ENCODE measurements at regions not wholly inside any gene's neighbourhood (a gene's known extent, or its start where the extent isn't known, plus 50 kb on each side); places are given as distances from the start of the nearest gene placed in this dataset.
"Not testable (repeated sequence)": the region's sequence is repeated elsewhere in the genome, so short reads cannot be mapped to it uniquely, and the experiment has no call there.

DNA sequence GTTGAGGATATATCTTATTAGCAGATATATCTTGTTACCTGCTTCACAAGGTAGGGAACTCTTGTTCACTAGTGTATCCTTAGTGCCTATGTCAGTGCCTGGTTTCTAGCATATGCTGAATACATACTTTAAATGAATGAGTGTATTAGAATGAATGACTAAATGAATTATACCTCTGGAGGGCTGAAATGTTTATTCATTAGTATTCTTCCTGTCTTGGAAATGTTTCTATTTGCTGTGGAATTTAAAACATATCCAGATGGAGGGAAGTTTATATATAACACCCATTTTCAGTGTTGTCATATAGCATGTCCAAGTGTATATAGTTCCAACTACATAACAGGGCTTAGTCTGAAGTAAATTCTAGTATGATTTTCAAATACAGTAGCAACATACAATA, 581.5 kb downstream of the TBL1XR1 start:
- TF ChIP-seq, protein P1, sequence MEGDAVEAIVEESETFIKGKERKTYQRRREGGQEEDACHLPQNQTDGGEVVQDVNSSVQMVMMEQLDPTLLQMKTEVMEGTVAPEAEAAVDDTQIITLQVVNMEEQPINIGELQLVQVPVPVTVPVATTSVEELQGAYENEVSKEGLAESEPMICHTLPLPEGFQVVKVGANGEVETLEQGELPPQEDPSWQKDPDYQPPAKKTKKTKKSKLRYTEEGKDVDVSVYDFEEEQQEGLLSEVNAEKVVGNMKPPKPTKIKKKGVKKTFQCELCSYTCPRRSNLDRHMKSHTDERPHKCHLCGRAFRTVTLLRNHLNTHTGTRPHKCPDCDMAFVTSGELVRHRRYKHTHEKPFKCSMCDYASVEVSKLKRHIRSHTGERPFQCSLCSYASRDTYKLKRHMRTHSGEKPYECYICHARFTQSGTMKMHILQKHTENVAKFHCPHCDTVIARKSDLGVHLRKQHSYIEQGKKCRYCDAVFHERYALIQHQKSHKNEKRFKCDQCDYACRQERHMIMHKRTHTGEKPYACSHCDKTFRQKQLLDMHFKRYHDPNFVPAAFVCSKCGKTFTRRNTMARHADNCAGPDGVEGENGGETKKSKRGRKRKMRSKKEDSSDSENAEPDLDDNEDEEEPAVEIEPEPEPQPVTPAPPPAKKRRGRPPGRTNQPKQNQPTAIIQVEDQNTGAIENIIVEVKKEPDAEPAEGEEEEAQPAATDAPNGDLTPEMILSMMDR (IDR thresholded peaks at IDR 0.05; ENCODE audit: low read depth, low read length, missing control alignments): no peak
- DNase-seq (ENCODE audit: low read depth): no peak
- H3K4me3 ChIP-seq (ENCODE audit: low read depth, low read length): no peak overlapping the region

DNA sequence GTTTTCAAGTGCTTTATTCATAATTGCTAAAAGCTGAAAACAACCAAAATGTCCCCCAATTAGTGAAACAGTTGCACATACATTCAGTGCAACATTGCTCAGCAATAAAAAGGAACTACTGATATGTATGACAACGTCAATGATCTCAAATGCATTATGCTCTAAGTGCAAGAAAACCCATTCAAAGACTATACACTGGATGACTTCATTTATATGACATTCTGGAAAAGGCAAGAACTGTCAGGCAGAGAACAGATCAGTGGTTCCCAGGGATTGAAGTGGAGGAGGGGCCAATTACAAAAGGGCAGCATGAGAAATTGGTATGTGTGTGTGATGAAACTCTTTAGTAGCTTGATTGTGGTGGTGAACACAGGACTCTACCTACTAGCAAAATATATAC, 585.6 kb downstream of the TBL1XR1 start:
- no peak for DNase-seq (ENCODE audit: low read depth)
- TF ChIP-seq, protein P1 (IDR thresholded peaks at IDR 0.05; ENCODE audit: low read depth, low read length, missing control alignments): no peak
- no peak overlapping the region for H3K4me3 ChIP-seq (ENCODE audit: low read depth, low read length)

DNA sequence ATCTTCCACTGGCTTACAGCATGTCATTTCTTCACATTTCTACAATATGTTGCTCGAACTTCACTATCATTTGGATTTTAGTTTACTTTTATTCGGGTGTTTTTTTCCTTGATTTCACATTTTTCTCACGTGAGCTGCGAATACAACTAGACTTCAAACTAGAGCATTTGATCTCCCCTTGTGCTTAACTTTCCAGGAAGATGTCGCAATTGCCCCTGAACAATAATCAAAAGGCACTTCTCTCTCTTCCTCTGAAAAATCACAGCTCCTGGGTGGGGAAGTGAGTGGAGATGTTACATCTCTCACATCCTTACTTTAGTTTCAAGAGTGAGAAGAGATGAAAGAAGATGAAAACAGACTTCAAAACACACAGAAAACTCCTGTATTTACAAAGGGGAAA, 587.9 kb downstream of the TBL1XR1 start:
- DNase-seq (ENCODE audit: low read depth): no peak
- TF ChIP-seq, protein P1 (IDR thresholded peaks at IDR 0.05; ENCODE audit: low read depth, low read length, missing control alignments): no peak
- H3K4me3 ChIP-seq (ENCODE audit: low read depth, low read length): no peak overlapping the region

DNA sequence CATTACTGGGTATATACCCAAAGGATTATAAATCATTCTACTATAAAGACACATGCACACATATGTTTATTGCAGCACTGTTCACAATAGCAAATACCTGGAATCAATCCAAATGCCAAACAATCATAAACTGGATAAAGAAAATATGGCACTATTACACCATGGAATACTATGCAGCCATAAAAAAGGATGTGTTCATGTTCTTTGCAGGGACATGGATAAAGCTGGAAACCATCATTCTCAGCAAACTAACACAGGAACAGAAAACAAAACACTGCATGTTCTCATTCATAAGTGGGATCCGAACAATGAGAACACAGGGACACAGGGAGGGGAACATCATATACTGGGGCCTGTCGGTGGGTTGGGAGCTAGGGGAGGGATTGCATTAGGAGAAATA, 591.7 kb downstream of the TBL1XR1 start:
- not testable (repeated sequence) for H3K4me3 ChIP-seq (ENCODE audit: low read depth, low read length); DNase-seq (ENCODE audit: low read depth)

DNA sequence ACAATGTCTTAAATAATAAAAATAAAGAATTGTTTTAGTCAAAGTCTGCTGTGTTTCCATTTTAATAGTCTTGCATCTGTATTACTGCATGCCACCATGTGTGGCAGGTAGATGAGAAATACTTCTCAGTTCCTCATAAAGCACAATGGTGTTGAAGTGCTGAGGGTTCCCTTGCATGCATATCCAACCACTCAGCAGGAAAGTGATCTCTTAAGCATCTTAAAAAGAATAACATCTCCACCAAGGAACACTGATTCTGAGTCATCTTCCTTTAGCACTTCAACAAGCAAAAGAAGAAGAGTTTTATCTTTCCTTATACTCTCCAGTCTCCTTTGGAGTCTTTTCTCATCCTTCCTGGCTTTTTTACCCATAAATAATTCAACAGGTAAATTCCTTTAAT, 602.0 kb downstream of the TBL1XR1 start:
- DNase-seq (ENCODE audit: low read depth): no peak
- TF ChIP-seq, protein P1 (IDR thresholded peaks at IDR 0.05; ENCODE audit: low read depth, low read length, missing control alignments): no peak
- no peak overlapping the region for H3K4me3 ChIP-seq (ENCODE audit: low read depth, low read length)

DNA sequence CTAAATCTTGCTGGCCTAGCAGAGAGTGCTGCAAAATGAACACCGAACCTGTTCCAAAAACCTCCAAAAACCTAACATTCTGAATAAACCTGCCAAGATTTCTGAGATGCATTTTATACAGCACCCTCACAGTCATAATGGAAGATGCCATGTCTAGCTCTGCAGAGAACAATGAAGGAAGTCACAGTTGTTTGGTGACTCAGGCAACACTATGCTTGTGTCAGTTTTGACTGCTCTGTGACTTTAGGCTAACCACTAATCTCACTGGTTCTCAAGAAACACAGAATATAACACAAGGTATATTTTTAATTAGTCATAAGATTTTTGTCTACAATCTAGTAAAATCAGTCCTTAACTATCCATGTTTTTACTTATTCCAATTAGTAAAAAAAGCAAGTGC, 606.6 kb downstream of the TBL1XR1 start:
- TF ChIP-seq, protein P1 (IDR thresholded peaks at IDR 0.05; ENCODE audit: low read depth, low read length, missing control alignments): no peak
- DNase-seq (ENCODE audit: low read depth): no peak
- H3K4me3 ChIP-seq (ENCODE audit: low read depth, low read length): no peak overlapping the region

DNA sequence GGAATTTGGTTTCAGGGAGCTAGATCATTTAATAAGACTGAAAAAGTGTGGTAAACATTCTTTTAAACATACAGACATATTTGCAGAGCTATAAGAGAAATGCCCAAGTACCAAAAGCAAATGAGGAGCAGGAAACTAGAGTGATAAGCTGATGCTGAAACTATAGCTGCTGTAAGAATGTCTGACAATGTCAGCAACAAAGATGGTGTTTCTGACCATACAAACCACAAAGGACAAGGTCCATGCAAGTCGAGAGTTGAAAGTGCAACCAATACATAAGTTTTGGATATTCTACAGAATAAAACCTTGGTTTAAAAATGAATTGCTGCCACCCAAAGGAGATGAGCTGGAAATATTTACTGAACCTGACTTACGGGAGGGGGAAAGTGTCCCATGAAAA, 610.2 kb downstream of the TBL1XR1 start:
- TF ChIP-seq, protein P1 (IDR thresholded peaks at IDR 0.05; ENCODE audit: low read depth, low read length, missing control alignments): no peak
- no peak for DNase-seq (ENCODE audit: low read depth)
- no peak overlapping the region for H3K4me3 ChIP-seq (ENCODE audit: low read depth, low read length)

Measured in GM12864 (cell line).